NCI-H69 (cell line): ENCODE measurements at regions not wholly inside any gene's neighbourhood (a gene's known extent, or its start where the extent isn't known, plus 50 kb on each side); places are given as distances from the start of the nearest gene placed in this dataset.

Source experiments
- DNase-seq: peaks from one replicate; lab custom pipeline; 2025; lab: John Stamatoyannopoulos, UW

DNA sequence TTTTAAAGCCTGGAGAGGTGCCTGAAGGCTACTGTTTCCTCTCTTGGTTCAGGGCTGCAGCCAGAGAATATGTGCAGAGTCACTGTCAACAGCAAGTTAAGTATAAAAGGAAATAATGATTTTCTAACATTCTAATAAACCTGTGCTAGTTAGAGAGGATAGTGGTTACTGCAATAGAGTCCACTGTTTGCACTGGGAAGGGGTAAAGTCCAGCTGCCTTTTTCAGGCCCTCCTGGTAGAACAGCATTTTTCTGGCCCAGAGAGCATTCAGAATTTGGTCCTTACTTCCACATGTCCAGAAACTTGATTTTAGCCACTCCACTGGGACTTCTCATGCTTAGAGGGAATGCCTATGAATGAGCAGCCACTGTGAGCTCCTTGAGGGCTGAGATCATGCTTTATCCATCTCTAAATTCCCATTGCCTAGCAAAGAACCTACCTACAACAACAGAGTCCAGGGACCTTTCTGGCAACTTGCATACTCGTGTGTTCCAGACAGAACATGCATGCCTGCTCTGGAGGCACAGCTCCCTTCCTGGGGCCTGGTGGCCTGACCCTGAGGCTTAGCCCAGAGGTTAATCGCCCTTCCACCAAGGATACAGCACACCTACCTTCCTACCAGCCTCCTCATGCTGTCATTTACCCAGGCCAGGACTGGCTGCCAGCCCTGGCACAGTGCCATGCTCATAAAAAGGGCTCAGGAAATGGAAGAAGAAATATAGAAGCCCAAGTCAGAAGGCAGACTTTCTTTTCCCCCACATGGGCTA is 50.3 kb upstream of the ATP13A3 start:
- peak; percentile 91 for DNase-seq
